T follicular helper cell (primary cell): ENCODE measurements at regions not wholly inside any gene's neighbourhood (a gene's known extent, or its start where the extent isn't known, plus 50 kb on each side); places are given as distances from the start of the nearest gene placed in this dataset.
A peak's percentile ranks its signal among the peaks of the same experiment; 100 is the strongest.

Experiments used
- DNase-seq: peaks from one replicate; pipeline ENCODE4 v3.0.0-alpha.2; 2020; ENCODE audit warnings: low read depth

GRCh38 chr12:107891967-107892366 is 117.5 kb downstream of the ASCL4 start:
- no peak for DNase-seq

DNA sequence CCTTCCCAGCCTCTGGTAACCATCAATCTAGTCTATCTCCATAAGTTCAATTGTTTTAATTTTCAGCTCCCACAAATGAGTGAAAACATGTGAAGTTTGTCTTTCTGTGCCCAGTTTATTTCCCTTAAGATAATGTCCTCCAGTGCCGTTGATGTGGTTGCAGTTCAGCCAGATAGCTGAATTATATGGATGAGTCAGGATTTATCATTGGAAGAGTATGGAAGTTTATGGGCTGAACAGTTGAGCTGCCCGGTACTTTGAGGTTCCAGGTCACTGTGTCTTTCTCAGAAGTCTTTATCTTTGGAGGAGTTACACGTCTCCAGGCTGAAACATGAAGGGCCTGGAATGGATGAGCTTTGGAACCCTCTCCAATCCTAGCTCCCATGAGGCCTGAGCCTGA is 120.1 kb downstream of the ASCL4 start:
- DNase-seq, result no peak

GRCh38 chr12:107895966-107896365 is 121.5 kb downstream of the ASCL4 start:
- DNase-seq, result no peak

GRCh38 chr12:107900588-107900987 is 126.1 kb downstream of the ASCL4 start:
- DNase-seq, result no peak

GRCh38 chr12:107903341-107904061 is 129.0 kb downstream of the ASCL4 start:
- no peak for DNase-seq

DNA sequence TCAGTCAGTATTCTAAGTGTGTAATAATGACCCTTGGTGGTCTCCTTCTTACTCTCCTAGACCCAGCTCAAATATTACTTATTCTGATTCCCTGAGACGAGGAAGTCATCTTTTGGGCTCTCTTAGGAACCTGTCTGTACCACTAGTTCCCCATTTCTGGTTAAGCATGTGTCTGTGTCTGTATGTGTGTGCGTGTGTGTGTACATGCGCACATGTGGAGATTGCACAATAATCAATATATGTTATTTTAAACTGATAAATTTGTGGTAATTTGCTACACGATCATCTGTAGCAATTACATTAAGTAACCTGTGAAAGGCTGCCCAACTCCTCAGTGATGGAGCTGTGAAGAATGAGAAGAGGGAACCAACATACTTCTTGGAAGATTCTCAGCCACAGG is 132.2 kb downstream of the ASCL4 start:
- DNase-seq, result no peak

DNA sequence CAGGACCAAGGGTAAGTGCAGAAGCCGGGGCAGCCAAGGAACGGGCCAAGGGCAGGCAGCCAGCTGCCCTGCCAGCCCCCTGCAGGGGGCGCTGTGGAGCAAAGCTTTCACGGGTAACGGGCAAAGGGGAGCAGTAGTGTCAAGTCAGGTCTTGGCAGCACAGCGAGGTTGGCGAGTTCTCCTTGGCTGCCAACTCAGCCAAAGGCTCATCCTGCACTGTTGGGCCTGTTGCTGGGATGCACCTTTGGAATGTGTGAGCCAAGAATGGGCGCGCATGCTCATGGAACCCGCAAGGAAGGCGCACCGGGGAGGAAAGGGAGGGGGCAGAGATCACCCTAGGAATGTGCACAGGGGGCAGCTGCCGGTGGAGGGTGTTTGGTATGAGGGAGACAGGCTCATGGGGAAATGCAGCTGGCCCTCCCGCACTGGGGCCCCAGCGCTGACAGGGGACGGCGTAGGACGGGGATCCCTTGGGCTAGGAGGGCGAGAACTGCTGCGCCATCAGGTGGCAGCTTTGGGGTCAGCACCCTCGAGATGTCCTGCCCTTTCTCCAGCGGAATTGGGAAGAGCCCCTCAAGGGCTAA is 138.0 kb downstream of the ASCL4 start:
- DNase-seq, result peak; percentile 31

DNA sequence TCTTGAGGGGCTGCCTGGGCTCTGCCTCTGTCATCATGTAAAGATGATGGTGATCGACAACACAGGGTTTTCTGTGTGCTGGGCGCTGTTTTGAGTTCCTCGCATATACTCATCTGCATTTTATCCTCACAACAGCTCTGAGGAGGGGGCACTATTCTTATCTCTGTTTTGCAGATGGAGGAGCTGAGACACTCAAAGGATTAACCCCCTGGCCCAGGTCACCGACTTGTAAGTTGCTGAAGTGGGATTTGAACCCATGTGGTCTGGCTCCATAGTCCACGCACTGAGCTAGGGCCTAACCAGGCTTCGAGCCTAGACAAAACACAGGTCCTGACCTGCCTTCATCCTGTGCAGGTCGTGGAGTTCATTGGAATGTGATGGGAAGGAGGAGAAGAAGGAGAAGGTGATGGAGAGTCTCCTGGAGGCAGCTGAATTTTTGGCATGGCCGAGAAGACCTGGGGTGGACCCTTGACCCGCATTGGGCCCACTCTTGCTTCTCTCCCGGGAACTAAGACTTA is 140.0 kb downstream of the ASCL4 start:
- no peak for DNase-seq

DNA sequence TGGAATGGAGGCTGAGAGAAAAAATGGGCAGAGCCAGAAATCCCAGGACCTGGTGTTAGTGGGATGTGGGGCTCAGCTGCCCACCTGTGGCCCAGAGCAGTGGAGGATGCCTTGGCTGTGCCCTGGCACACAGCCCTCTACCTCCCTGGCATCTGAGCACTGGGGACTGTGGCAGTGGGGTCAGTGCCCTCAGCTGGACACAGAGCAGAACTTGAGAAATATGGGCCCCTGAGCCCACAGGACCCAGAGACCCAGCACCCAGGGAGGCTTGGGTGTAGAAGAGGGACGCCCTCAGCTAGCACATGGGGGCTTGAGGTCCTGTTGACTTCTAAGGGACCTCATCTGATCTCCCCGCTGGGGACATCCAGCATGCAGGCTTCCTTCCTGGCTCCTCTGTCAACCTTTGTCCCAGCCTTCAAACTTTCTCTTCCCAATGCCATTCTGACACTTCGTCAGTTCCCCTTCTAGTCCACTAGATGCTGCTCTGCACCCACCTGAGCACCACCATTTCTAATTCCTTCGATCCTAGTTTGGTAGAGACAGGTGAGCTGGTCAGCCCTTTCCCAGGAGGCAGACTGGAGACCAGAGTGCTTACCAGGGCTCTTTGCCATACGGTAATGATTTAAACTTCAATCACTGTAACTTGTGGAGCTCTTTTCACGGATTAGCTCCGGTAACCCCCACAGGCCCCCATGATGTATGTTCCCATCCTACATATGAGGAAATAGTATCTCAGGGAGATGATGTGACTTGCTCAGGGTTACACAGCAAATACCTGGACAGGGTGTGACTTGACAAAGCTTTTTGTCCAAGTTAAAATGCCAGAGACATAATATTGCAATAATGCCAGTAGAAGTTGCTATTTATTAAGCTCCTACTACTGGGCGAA is 143.7 kb downstream of the ASCL4 start:
- no peak for DNase-seq

GRCh38 chr12:107921062-107921461 is 146.6 kb downstream of the ASCL4 start:
- no peak for DNase-seq

DNA sequence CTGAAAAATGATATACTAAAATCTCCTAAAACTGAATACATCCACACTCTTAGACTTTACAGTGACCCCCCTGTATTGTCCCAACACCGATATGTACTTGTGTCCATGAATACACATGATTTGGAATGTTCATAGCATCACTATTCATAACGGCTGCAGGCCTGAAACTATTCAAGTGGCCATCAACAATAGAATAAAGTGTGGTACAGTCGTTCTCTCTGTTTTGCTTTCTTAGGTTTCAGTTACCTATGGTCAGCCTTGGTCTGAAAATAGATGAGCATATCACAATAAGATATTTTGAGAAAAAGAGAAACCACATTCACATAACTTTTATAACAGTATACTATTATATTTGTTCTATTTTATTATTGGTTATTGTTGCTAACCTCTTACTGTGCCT is 150.6 kb downstream of the ASCL4 start:
- DNase-seq, result no peak

GRCh38 chr12:107929436-107929835 is 154.9 kb downstream of the ASCL4 start:
- no peak for DNase-seq

GRCh38 chr12:107931761-107932160 is 157.3 kb downstream of the ASCL4 start:
- DNase-seq, result no peak

GRCh38 chr12:107938446-107938845 is 163.9 kb downstream of the ASCL4 start:
- no peak for DNase-seq

DNA sequence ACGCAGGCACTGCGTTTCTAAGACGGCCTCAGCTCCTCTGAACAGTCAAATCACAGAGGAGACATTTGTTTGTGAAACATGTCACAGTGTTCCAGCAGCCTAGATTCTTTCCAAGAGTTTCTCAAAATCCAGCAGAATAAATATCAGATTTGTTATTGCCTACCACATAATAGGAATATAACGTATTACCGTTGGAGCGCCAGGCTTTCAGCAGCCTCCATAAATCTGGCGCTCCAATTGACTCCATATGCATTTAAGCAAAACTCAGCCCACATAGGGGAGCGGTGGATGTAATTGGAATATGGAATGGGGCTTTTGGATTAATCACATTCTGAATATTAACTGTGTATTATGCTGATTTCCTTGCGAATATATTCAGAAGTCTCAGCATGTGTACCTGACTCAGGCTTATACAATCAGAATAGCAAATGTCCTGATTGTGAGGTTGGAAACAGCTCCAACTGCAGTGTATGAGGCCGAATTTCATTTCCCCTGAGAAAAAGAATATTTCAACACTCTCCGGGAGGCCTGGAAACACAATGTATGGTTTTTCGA is 174.0 kb downstream of the ASCL4 start:
- DNase-seq, result no peak

DNA sequence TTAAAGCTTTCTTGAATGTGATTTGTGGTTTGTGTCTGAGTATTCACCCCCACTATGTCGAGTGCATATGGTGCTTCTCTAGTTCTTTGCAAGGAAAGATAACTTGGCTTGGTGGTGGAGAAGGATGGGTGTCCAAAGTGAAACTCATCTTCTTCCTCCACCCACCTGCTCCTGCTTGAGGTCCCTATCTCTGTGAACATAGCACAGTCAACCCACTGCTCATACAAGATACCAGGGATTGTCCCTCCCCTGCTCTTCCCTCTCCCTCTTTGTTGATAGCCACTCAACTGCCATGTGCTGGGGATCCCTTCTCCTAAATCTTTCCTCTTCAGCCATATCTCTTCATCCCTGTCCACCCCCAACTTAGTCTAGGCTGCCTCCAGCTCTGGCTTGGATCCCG is 176.5 kb downstream of the ASCL4 start:
- DNase-seq, result no peak

GRCh38 chr12:107955966-107956643 is 173.0 kb upstream of the WSCD2 start:
- no peak for DNase-seq

DNA sequence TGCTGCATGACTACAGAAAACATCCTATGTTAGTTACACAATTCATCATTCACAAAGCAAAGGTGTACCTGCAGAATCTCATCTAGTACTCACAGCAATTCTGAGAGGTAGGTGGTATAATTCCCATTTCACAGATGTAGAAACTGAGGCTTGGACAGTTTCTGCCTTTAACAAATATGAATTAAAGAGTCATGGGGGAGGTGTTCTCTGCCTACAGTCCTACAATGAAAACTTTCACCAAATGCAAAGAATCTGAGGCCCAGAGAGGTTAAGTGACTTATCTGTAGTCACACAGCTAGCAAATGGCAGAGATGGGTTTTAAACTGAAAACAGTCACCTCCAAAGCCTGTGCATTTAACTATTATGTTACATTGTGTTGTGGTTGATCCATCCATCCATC is 171.6 kb upstream of the WSCD2 start:
- no peak for DNase-seq

DNA sequence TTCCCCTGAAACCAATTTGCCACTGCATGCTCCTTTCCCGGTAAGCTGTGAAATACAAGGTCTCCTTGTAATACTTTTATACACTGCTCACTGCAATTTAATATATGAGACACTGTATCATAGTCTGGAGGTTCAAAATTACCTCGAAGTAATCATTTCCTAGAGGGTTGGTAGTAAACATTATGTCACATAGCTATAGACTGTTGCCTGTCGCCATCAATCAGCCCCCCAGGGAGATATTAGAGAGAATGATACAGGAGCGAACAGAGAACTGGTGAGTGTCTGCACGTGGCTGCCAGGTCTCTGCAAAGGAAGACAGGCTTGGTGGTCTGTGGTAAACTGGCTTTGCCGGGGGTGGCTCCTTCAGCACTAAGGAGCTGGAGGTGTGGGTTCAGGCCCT is 165.5 kb upstream of the WSCD2 start:
- no peak for DNase-seq

DNA sequence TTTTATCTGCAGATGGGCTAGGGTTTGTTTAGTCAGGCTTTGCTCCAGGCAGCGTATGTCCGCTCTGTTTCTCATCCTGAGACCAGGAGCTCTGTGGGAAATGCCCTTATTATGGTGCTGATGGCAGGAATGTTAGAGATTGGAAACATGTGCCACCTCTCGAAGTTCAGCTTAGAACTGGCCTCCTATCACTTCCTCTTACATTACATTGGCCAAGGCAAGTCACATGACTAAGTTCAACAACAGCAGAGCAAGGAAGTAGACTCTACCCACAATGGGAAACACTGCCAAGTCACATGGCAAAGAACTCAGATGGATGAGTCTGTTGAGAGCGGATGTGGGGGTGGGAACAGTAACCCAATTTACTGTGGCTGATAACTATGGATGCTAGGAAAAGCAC is 161.9 kb upstream of the WSCD2 start:
- DNase-seq, result no peak

DNA sequence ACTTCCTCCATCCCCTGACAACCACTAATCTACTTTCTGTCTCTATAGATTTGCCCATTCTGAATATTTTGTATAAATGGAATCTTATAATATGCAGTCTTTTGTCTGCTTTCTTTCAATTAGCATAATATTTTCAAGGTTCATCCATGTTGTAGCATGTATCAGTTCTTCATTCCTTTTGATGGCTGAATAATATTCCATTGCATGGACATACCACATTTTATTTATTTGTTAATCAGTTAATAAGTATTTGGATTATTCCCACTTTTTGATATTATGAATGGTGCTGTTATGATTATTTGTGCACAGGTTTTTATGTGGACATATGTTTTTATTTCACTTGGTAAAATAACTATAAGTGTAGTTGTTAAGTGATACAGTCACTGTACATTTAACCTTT is 155.1 kb upstream of the WSCD2 start:
- no peak for DNase-seq

DNA sequence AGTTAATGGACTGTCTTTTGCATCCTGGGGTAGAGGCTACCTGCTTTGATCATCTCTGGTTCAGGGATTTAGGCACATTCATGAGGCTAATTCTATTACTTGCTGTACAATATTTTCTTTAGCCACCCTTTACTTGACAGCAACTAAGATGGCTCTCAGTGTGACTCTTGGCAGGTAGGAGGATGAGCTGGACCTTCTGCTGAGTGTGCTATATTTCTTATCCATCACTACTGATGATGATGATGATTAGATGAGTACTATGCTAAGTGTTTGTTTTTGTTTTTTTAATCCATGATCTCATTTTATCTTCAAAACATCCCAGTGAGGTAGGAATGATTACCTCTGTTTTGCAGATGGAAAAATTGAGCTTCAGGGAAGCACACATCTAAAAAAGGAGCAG is 152.8 kb upstream of the WSCD2 start:
- DNase-seq, result no peak
